OCI-LY1 (cell line): ENCODE measurements at regions not wholly inside any gene's neighbourhood (a gene's known extent, or its start where the extent isn't known, plus 50 kb on each side); places are given as distances from the start of the nearest gene placed in this dataset.

Source experiments
- EZH2 ChIP-seq: fragments of 200-600 bp; sonication (generic), shearing (Covaris generic); IDR thresholded peaks from 2 replicates; pipeline ENCODE4 v1.8.0; 2017; ENCODE audit warnings: borderline replicate concordance, mixed run types, mild to moderate bottlenecking, antibody characterized with exemption, low read length, moderate library complexity, mixed read lengths
- TF ChIP-seq, protein P1 (sequence below): fragments of 200-600 bp; sonication (generic), shearing (Covaris generic); IDR thresholded peaks from 2 replicates; pipeline ENCODE4 v1.5.1; 2017; ENCODE audit warnings: mild to moderate bottlenecking, antibody characterized with exemption, low read length, moderate library complexity, mixed read lengths

GRCh38 chr5:19064094-19064493, 923.9 kb downstream of the CDH18 start:
- TF ChIP-seq EZH2 = no peak
- TF ChIP-seq, protein P1, sequence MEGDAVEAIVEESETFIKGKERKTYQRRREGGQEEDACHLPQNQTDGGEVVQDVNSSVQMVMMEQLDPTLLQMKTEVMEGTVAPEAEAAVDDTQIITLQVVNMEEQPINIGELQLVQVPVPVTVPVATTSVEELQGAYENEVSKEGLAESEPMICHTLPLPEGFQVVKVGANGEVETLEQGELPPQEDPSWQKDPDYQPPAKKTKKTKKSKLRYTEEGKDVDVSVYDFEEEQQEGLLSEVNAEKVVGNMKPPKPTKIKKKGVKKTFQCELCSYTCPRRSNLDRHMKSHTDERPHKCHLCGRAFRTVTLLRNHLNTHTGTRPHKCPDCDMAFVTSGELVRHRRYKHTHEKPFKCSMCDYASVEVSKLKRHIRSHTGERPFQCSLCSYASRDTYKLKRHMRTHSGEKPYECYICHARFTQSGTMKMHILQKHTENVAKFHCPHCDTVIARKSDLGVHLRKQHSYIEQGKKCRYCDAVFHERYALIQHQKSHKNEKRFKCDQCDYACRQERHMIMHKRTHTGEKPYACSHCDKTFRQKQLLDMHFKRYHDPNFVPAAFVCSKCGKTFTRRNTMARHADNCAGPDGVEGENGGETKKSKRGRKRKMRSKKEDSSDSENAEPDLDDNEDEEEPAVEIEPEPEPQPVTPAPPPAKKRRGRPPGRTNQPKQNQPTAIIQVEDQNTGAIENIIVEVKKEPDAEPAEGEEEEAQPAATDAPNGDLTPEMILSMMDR = no peak
